DMS53 (cell line): ENCODE measurements at regions not wholly inside any gene's neighbourhood (a gene's known extent, or its start where the extent isn't known, plus 50 kb on each side); places are given as distances from the start of the nearest gene placed in this dataset.
"Not testable (repeated sequence)": the region's sequence is repeated elsewhere in the genome, so short reads cannot be mapped to it uniquely, and the experiment has no call there.

ENCODE experiments used
- DNase-seq: peaks from one replicate; lab custom pipeline; 2025; lab: John Stamatoyannopoulos, UW

DNA sequence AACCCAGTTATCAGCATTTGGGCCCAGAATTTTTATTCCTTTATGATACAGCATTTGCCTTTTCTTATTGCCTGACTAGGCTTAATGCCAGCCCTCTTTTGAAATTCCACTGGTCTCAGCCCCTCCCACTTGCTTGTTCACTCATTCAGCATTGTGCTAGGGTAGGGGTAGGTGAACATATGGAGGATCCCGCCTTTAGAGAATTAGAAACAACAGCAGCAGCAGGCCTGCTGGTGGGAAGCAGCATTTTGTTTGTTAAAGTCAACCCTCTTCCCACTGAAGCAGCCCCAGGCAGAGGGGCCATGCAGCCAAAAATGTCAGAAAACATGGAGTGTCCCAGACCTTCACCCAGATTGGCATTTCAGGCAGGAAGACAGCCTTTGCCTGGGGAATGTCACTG, 1355.2 kb downstream of the CDH8 start:
- DNase-seq = no peak

DNA sequence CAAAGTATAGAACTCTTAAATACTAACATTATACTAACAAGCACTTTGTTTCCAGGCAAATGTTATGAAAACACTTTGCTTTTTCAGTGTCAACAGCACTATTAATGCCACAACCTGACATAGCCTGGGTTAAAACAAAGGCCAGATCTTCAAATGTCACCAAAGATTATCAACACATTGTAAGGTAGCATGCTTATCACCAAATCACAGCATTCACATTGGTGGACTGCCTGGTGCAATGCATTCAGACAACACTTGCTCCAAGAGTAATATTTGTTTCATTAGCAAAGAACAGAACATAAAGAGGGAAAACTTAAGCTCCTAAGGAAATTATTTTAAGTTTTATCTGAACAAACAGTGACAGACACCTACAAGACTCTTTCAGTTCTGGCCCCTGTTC, 1361.2 kb downstream of the CDH8 start:
- DNase-seq = no peak

DNA sequence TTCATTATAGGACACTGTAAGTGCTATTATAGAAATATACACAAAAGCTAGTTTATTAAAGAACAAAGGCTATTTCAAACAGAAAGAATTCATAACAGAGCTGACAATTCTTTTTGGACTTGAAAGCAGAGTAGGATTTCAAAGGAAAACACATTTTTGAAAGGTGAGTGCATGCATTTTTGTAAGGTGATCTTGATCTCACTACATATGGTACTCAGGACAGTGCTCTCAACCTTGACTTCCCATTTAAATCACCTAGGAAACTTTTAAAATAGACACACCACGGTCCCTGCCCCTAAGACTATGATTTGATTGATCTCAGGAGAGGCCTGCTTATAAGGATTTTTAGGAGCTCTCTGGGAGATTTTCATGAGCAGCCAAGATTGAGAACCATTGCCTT, 1362.0 kb downstream of the CDH8 start:
- no peak for DNase-seq

DNA sequence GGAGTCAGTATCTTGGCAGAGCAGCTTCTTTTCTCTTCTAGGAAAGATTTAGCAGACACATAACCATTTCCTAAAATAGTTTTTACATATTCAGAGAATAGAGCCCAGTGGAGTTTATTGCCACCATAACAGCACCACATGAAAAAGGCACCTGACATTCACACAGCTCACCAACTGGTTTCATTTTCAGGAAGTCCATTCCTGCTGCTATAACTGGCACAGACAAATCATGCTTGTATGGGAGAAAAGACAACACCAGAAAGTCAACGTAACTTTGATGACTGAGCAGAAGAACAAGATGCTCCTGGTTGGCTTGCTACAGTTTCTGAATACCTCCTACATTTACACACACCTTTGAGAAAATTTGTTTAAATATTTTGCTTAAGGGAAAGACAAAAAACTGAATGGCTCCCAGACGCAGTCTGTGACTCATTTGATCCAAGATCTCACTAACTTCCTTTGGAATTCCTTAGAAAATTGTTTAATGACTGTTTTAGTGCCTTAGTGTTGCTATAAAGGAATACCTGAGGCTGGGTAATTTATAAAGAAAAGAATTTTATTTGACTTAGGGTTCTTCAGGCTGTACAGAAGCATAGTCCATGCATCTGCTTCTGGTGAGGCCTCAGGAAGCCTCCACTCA, 1380.6 kb downstream of the CDH8 start:
- no peak for DNase-seq

DNA sequence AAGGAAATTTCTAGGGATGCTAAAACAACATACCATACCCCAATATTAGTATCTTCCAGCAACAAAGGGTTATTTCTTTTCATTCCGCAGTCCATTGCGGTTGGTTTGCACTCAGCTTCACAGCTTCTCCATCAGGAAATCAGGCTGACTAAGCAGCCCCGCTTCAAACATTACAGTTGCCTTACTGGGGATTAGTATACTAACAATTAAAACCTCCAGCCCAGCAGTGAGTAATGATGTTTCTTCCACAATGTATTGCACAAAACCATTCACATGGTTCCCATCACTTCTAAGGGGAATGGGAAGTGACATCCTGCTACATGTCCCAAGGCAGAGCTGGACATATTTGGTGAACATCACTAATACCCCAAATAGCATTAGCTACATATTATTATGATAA, 1384.9 kb downstream of the CDH8 start:
- DNase-seq = no peak

DNA sequence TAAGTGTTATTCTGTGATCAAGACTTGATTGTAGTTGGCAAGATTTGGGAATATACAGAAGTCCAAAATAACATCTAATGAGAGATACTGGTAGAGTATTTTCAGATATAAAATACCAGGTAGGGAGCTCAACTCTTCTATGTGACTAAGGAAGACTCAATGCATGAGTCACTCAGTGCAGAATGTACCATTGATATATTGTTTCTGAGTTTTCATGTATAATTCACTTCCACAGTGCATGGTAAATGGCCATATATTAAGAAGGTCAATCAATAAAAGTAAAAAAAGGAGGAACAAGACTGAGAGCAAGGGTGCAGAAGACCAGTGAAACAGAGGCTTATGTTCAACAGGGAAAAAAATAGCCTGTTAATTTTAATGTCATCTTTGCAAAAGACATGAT, 1387.9 kb downstream of the CDH8 start:
- no peak for DNase-seq

DNA sequence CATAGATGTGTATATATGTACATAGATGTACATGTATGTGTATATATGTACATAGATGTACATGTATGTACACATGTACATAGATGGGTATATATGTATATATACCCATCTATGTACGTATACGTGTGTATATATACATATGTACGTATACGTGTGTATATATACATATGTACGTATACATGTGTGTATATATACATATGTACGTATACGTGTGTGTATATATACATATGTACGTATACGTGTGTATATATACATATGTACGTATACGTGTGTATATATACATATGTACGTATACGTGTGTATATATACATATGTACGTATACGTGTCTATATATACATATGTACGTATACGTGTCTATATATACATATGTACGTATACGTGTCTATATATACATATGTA, 1388.8 kb downstream of the CDH8 start:
- DNase-seq = not testable (repeated sequence)

DNA sequence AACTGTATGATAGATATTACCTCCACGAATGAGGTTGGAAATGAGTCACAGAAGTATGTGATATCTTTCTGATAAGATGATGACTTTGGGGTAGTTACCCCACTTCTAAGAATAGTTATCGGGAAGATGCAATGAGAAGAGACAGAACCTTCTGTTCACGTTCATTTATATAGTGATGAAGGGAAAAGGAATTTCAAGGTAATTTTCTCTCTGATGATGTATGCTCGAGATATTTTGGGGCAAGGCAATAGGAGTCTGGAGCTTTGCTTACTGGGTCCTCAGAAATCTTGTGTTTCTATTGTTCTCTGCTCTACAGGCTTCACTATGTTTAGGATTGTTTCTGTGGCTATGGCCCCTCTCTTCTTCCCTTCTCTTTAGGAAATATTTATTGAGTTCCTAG, 1389.6 kb downstream of the CDH8 start:
- no peak for DNase-seq

DNA sequence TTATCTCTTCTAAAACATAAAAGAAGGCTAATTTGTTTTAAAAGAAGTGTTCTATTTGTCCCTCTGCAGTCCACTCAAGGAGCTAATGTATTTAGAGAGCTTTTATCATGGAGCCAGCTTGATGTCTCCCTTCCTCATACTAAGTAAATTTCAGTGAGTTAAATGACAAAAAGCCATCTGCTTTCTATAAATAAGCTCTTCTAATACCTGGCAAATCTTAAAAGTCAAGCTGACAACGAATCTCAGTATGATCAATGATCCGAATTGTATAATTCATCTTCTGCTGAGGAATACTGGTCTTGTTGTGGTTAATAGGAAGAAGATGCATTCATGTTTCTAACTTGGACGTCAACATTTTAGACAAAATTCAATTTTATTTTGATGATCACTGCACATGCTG, 1390.7 kb downstream of the CDH8 start:
- DNase-seq = no peak

DNA sequence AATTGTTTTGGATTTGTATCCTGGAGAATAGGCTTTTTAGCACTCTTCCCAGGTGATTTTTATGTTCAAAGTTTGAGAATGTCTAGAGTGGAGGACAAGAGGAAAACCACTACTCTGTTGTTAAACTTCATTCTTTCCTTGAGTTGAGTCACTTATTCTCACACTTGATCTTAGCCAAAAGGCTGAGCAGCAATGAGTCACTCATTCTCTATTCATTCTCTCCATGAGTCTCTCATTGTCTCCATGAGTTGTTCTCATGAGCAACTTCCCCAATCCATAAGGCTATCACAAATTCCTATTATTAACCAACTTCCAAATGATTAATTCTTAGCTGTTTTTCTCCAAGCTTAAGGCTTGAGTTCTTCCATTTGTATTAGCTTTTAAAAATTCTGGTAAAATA, 1393.3 kb downstream of the CDH8 start:
- DNase-seq = no peak

DNA sequence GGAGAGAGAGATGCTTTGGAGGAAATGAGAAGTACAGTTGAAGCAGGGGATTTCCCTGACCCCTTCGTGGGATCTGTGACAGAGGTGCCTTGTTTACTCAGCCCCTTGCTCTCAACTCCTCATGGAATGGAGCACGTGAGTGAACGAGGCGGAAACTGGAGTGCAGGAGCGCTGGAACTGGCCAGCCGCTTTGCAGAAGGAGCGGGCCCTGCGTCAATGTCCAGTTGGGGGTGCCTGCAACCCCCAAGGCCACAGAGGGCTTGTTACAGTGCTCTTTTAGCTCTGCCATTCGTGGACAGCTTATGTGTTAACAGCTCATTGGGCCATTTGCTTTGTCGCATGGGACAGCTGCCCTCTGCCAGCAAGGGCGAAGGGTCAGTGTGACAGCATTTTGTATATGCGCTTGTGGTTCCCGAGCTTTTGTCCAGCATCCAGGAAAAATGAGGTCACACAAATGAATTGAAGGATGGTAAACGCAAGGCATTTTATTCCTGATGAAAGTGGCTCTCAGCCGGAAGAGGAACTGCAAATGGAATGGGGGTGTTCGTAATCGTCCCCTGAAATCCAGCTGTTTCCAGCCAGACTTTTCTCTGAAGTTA, 1395.1 kb downstream of the CDH8 start:
- DNase-seq = peak; percentile 15

DNA sequence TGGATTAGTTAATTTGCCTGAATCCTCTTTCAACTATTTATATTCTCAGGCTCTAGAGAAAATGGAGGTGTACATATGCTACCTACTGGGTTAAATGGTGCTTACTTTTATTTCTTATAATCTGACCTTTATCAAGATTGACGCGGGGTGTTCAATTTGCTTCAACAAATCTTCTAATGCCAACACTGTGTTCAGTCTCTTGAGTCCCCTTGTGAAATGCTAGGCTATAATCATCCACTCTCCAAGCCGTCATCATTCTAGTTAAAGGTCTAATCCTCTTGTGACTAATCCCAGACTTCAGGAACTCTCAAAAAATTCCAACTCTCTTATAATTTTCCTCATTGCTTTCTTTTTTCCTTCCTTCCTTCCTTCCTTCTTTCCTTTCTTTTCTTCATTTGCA, 1396.2 kb downstream of the CDH8 start:
- DNase-seq = no peak

DNA sequence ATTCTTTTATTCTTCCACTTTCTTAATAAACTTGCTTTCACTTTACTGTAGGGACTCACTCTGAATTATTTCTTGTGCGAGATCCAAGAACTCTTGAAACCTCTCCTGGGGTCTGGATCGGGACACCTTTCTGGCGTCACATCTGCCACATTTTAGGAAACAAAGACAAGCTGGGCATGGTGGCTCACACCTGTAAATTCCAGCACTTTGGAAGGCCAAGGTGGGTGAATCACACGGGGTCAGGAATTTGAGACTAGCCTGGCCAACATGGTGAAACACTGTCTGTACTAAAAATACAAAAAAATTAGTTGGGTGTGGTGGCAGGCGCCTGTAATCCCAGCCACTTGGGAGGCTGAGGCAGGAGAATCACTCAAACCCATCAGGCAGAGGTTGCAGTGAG, 1399.6 kb downstream of the CDH8 start:
- DNase-seq = not testable (repeated sequence)

DNA sequence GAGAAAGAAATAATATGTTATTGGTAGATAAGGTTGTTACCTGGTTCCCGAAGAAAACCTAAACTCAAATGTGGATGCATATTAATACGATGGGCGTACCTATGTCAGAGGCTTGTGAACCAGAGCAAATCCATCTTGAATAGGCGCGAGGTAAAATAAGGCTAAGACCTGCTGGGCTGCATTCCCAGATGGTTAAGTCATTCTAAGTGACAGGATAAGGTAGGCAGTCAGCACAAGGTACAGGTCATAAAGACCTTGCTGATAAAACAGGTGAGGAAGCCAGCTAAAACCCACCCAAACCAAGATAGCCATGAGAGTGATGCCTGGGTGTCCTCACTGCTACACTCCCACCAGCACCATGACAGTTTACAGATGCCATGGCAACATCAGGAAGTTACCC, 1400.1 kb downstream of the CDH8 start:
- DNase-seq = no peak

DNA sequence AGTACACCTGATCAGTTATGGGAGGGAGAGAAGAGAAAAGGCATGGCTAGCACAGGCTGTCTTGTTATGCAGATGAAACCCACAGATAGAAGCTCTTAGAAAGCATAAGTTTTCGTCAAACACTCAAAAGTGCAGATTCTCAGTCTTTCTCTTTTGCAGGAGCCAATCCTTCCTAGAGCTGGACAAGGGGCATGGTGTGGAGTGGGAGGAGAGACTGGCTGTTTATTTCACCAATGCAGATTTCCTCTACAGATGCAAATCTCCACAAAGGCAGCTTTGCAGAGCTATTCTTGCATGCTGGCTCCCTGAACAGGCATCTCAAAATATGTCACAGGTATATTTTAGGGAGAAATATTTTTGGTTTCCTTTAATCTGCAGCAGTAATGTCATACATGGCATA, 1400.7 kb downstream of the CDH8 start:
- DNase-seq = no peak

DNA sequence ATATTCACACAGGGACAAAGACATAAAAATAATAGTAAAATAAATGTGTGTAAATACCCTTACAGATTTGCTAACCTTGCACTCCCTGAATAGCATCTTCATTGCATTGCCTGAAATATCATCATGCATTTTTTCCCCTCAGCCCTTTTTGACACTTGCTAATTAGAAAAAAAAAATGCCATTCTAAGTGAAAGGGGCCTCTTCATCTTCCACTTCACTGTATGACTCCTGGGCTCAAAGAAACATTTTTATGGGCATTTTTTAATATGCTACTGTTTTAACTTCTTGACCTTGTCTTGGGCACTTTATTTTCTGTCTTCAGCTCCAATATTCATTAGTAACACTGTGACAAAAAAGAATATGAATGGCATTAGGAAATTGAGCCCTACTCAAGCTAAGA, 1424.4 kb downstream of the CDH8 start:
- no peak for DNase-seq

DNA sequence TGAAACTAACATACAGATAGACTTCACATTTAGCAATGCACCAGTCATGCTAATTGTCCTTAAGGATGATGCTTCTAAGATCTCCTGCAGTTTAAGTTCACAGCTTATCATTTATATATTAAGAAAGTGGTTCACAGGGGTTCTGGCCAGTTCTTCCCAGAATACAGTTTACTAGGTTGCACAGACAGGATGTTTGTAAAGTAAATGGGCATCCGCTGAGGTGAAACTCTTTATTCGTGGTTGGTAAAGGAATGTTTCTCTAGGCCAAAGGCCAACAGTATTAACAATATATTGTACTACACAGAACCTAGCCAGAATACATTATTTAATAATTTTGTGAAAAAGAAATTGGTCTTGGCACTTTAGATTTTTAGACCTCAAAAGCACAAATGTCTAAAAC, 1427.3 kb downstream of the CDH8 start:
- DNase-seq = no peak

DNA sequence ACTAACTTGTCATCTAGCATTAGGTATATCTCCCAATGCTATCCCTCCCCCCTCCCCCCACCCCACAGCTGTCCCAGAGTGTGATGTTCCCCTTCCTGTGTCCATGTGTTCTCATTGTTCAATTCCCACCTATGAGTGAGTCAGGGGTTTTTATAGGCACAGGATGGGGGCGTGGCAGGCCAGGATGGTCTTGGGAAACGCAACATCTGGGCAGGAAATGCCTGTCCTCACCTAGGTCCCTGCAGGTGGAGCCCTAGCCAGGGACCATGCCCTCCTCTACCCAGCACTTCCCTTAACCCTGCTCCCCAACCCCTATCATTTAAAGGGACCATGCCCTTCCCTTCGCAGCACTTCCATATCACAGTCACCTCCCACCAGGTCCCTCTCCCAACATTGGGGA, 1430.6 kb downstream of the CDH8 start:
- not testable (repeated sequence) for DNase-seq

DNA sequence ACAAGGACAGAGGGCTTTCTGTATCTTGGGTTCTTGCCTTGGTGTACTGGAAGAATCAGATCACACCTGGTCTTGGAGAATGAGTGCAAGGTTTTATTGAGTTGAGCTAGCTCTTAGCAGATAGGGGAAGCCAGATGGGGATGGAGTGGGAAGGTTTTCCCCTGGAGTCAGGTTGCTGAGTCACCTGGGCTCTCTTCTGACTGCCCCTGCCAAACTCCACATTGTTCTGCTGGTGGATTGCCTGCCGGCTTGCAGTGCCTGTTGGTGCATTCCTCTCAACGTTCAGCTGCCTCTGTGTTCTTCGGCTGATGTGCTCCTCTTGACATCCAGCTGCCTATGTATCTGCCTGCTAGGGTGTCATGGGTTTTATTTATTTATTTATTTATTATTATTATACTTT, 1431.1 kb downstream of the CDH8 start:
- DNase-seq = peak; percentile 12

DNA sequence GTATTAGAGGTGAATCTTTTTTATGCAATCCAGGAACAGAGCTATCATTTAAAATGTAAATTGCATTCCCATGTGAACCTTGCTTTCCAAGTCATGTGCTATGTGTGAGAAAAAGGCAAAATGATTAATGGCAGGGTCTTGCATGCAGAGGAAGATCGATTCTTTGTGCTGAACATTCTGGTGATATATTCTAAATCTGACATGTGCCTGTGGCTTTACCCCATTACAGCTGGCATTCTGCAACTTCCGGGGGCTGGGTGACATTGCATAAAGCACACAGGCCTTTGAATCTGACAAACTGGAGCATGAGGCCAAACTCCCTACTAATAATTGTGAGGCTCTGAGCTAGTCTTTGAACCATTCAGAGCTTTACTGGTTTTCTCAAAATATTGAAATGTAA, 1449.7 kb downstream of the CDH8 start:
- DNase-seq = no peak

DNA sequence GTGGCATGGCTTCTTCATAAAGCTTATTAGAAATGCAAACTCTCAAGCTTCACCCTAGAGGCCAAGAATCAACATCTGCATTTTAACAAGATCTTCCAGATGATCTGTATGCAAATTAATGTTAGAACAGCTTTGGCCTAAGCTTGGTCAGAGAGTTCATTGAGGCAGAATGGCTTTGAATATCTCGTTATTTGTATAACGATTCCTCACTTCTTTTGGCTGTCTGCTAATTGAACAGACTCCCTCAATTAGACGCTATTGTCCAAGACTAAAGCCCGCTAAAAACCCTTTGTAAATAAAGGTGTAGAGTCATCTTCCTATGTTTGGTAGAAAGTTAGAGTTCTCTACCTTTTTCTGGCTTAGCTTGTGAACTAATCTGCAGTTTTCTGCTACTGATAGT, 1453.7 kb downstream of the CDH8 start:
- DNase-seq = no peak

DNA sequence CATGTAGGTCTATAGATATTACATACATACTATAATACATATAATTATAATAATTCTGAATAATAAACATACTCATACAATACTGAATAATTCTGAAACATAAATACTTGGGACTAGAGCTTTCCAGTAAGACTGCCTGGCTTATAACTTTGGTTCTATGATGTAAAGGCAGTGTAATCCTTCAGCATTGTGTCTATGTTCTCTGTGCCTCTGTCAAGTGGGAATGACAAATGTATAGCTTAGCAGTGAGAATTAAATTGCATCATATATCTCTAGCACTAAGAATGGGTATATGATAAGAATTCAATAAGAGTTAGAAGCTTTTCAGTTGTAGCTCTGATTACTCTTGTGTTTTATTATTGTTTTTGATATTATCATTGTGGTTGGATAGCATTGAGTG, 1469.3 kb downstream of the CDH8 start:
- DNase-seq = no peak

DNA sequence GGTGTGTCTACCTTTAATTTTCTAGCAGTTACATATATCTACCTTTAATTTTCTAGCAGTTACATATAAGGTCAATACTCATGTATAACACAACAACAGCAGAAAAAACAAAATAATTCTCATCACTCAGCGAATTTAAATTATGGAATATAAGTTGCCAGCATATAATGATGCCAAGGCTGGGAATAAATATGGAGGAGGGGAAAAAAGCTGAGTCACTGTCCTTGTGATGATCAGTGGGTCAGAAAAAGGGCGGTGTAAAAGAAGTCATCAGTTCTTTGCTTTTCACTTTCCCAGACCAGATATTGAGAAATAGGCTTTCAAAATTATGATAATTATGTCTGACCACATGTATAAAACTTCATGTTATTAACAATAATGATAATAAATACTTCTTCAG, 1471.7 kb downstream of the CDH8 start:
- no peak for DNase-seq

DNA sequence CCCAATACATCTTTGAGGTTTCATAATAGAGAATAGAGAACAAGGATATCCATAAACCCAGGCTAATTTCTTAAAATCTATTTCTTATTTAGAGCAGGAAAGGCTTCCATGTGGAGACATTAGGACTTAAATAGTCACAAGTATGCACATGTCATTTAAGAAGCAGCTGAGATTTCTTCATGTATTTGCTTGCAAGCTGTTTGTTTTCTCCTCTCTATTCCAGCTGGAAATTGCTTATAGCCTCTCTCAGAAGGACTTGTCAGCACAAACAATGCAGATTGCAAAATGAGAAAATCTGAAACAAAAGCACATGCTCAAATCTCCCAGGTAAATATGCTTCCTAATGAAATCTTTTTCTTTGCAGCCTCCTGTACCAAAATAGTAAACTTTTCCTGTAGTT, 1473.1 kb downstream of the CDH8 start:
- no peak for DNase-seq
